ENCODE measurements at regions not wholly inside any gene's neighbourhood (a gene's known extent, or its start where the extent isn't known, plus 50 kb on each side); places are given as distances from the start of the nearest gene placed in this dataset.

GRCh38 chr6:141335477-141336273, 797.0 kb upstream of the GJE1 start:
- Histone ChIP-seq H3K36me3 (no peaks in the 10 kb centered on the region), H3F3A (ENCODE audit: low read depth) (no peaks in the 10 kb centered on the region), H4K20me1 (ENCODE audit: low read depth) (no peaks in the 10 kb centered on the region), H2AFZ (replicated peaks) (no peak overlapping the region), H3K9ac (no peak overlapping the region), H3K4me2 (no peak overlapping the region), H3K27me3 (no peaks in the 10 kb centered on the region), H3K79me2 (ENCODE audit: low read depth) (no peaks in the 10 kb centered on the region), H3K4me1 (no peaks in the 10 kb centered on the region), H3K27ac (no peak overlapping the region), H3K9me3 (ENCODE audit: low read depth) (no peaks in the 10 kb centered on the region), H3K4me3 (no peak overlapping the region)
- peaks cover 6% of the 10 kb centered on the region for H3K9me3 Mint-ChIP-seq
- H3K4me1 Mint-ChIP-seq: no peaks in the 10 kb centered on the region
- no peak for DNase-seq (ENCODE audit: low spot score)
- H3K36me3 Mint-ChIP-seq: no peaks in the 10 kb centered on the region
- no peaks in the 10 kb centered on the region for H3K27me3 Mint-ChIP-seq (ENCODE audit: insufficient read depth, low read depth)
- H3K4me3 Mint-ChIP-seq: no peak overlapping the region
- no peak for TF ChIP-seq EZH2 (IDR thresholded peaks at IDR 0.05)
- TF ChIP-seq, protein P1, sequence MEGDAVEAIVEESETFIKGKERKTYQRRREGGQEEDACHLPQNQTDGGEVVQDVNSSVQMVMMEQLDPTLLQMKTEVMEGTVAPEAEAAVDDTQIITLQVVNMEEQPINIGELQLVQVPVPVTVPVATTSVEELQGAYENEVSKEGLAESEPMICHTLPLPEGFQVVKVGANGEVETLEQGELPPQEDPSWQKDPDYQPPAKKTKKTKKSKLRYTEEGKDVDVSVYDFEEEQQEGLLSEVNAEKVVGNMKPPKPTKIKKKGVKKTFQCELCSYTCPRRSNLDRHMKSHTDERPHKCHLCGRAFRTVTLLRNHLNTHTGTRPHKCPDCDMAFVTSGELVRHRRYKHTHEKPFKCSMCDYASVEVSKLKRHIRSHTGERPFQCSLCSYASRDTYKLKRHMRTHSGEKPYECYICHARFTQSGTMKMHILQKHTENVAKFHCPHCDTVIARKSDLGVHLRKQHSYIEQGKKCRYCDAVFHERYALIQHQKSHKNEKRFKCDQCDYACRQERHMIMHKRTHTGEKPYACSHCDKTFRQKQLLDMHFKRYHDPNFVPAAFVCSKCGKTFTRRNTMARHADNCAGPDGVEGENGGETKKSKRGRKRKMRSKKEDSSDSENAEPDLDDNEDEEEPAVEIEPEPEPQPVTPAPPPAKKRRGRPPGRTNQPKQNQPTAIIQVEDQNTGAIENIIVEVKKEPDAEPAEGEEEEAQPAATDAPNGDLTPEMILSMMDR (IDR thresholded peaks at IDR 0.05): no peak
- TF ChIP-seq EZH2phosphoT487 (IDR thresholded peaks at IDR 0.05): no peak
- no peak overlapping the region for H3K27ac Mint-ChIP-seq

GRCh38 chr6:141326925-141327324, 805.8 kb upstream of the GJE1 start:
- no peak overlapping the region for H3K4me3 ChIP-seq
- H4K20me1 ChIP-seq (ENCODE audit: low read depth): no peaks in the 10 kb centered on the region
- no peak for DNase-seq (ENCODE audit: low spot score)
- no peaks in the 10 kb centered on the region for H3K79me2 ChIP-seq (ENCODE audit: low read depth)
- H3K36me3 ChIP-seq: no peaks in the 10 kb centered on the region
- Mint-ChIP-seq H3K27me3 (ENCODE audit: insufficient read depth, low read depth) (no peaks in the 10 kb centered on the region), H3K4me3 (no peak overlapping the region), H3K4me1 (no peaks in the 10 kb centered on the region), H3K36me3 (no peaks in the 10 kb centered on the region), H3K27ac (no peak overlapping the region), H3K9me3 (peaks cover 3% of the 10 kb centered on the region)
- H3K4me2 ChIP-seq: no peak overlapping the region
- no peak overlapping the region for H3K27ac ChIP-seq
- TF ChIP-seq EZH2phosphoT487 (IDR thresholded peaks at IDR 0.05) (no peak), EZH2 (IDR thresholded peaks at IDR 0.05) (no peak)
- TF ChIP-seq, protein P1 (IDR thresholded peaks at IDR 0.05): no peak
- H3K4me1 ChIP-seq: no peaks in the 10 kb centered on the region
- H2AFZ ChIP-seq (replicated peaks): no peak overlapping the region
- no peaks in the 10 kb centered on the region for H3K9me3 ChIP-seq (ENCODE audit: low read depth)
- no peaks in the 10 kb centered on the region for H3K27me3 ChIP-seq
- no peaks in the 10 kb centered on the region for H3F3A ChIP-seq (ENCODE audit: low read depth)
- no peak overlapping the region for H3K9ac ChIP-seq

- H3K27ac Mint-ChIP-seq: no peak overlapping the region
- no peak overlapping the region for H3K27ac ChIP-seq
- H3K4me2 ChIP-seq: no peak overlapping the region
Observed at GRCh38 chr6:141326426-141326825, 806.3 kb upstream of the GJE1 start.

More at GRCh38 chr6:141326426-141326825, 806.3 kb upstream of the GJE1 start:
- Histone ChIP-seq H3K79me2 (ENCODE audit: low read depth) (no peaks in the 10 kb centered on the region), H3K9me3 (ENCODE audit: low read depth) (no peaks in the 10 kb centered on the region), H3F3A (ENCODE audit: low read depth) (no peaks in the 10 kb centered on the region), H3K4me3 (no peak overlapping the region), H3K9ac (no peak overlapping the region), H3K36me3 (no peaks in the 10 kb centered on the region), H3K4me1 (no peaks in the 10 kb centered on the region), H4K20me1 (ENCODE audit: low read depth) (no peaks in the 10 kb centered on the region), H2AFZ (replicated peaks) (no peak overlapping the region), H3K27me3 (no peaks in the 10 kb centered on the region)
- H3K4me1 Mint-ChIP-seq: no peaks in the 10 kb centered on the region
- TF ChIP-seq EZH2phosphoT487 (IDR thresholded peaks at IDR 0.05) (no peak), EZH2 (IDR thresholded peaks at IDR 0.05) (no peak)
- TF ChIP-seq, protein P1 (IDR thresholded peaks at IDR 0.05): no peak
- no peak overlapping the region for H3K4me3 Mint-ChIP-seq
- H3K36me3 Mint-ChIP-seq: no peaks in the 10 kb centered on the region
- no peak for DNase-seq (ENCODE audit: low spot score)
- peaks cover 3% of the 10 kb centered on the region for H3K9me3 Mint-ChIP-seq
- H3K27me3 Mint-ChIP-seq (ENCODE audit: insufficient read depth, low read depth): no peaks in the 10 kb centered on the region
